ENCODE measurements at regions not wholly inside any gene's neighbourhood (a gene's known extent, or its start where the extent isn't known, plus 50 kb on each side); places are given as distances from the start of the nearest gene placed in this dataset.

- 52 to 81% (median 66%) methylated on average over 3 of the region's 3 CpGs for WGBS, 4 donors
- no peaks in the 10 kb centered on the region for H3K36me3 ChIP-seq (replicated peaks in 1 of 2)
- H3K4me3 ChIP-seq: no peak overlapping the region
- DNase-seq: no peak
- no peaks in the 10 kb centered on the region for H3K4me1 ChIP-seq (replicated peaks in 1 of 2)
- no peaks in the 10 kb centered on the region for H3K27me3 ChIP-seq
- no peak overlapping the region for H3K27ac ChIP-seq
- intact Hi-C loops (cut with DNase I): no loop called here
- no peaks in the 10 kb centered on the region for H3K9me3 ChIP-seq (replicated peaks in 1 of 3)
- TF ChIP-seq CTCF (IDR thresholded peaks at IDR 0.05) (no peak), POLR2A (IDR thresholded peaks at IDR 0.05) (no peak)
Measured at GRCh38 chr16:8175411-8175810, 414.9 kb downstream of the TMEM114 start.

GRCh38 chr16:8173111-8173644 is 417.1 kb downstream of the TMEM114 start:
- WGBS, 4 donors: 21 to 25% (median 23%) methylated on average over 16 of the region's 16 CpGs
- DNase-seq: peak; percentile 57 to 84 (median 73)
- no peaks in the 10 kb centered on the region for H3K27me3 ChIP-seq
- no peak overlapping the region for H3K27ac ChIP-seq
- intact Hi-C loops (cut with DNase I): loop anchor here in 1 of 2 donors (5.0 kb wide), 1 partner anchor 1146 kb away; no protein-coding TSS in a partner anchor
- H3K4me3 ChIP-seq: no peak overlapping the region
- no peaks in the 10 kb centered on the region for H3K36me3 ChIP-seq (replicated peaks in 1 of 2)
- no peaks in the 10 kb centered on the region for H3K4me1 ChIP-seq (replicated peaks in 1 of 2)
- no peak for TF ChIP-seq POLR2A (IDR thresholded peaks at IDR 0.05)
- peak; percentile 71 to 83 (median 78) for TF ChIP-seq CTCF (IDR thresholded peaks at IDR 0.05)
- no peaks in the 10 kb centered on the region for H3K9me3 ChIP-seq (replicated peaks in 1 of 3)

- Histone ChIP-seq H3K4me1 (replicated peaks in 1 of 2) (no peaks in the 10 kb centered on the region), H3K36me3 (replicated peaks in 1 of 2) (no peaks in the 10 kb centered on the region), H3K9me3 (replicated peaks in 1 of 3) (no peaks in the 10 kb centered on the region), H3K27me3 (no peaks in the 10 kb centered on the region), H3K4me3 (no peak overlapping the region), H3K27ac (no peak overlapping the region)
- intact Hi-C loops (cut with DNase I): loop anchor here in 1 of 2 donors (5.0 kb wide), 1 partner anchor 1145 kb away; no protein-coding TSS in a partner anchor
- TF ChIP-seq CTCF (IDR thresholded peaks at IDR 0.05) (no peak), POLR2A (IDR thresholded peaks at IDR 0.05) (no peak)
- 79 to 87% (median 82%) methylated on average over 7 of the region's 7 CpGs for WGBS, 4 donors
- DNase-seq: no peak
Measured at GRCh38 chr16:8172551-8172950, 417.8 kb downstream of the TMEM114 start.

GRCh38 chr16:8168016-8168415 is 422.3 kb downstream of the TMEM114 start:
- Histone ChIP-seq H3K27me3 (no peaks in the 10 kb centered on the region), H3K36me3 (replicated peaks in 1 of 2) (no peaks in the 10 kb centered on the region), H3K9me3 (replicated peaks in 1 of 3) (no peaks in the 10 kb centered on the region), H3K4me1 (replicated peaks in 1 of 2) (no peaks in the 10 kb centered on the region), H3K4me3 (no peak overlapping the region), H3K27ac (no peak overlapping the region)
- no peak for DNase-seq
- intact Hi-C loops (cut with DNase I): no loop called here
- WGBS, 4 donors: 72 to 78% (median 75%) methylated on average over 10 of the region's 10 CpGs
- no peak for TF ChIP-seq CTCF (IDR thresholded peaks at IDR 0.05)

Data from adrenal gland (tissue), 9 donors.